Muscle of back (tissue), 3 donors: ENCODE measurements at regions not wholly inside any gene's neighbourhood (a gene's known extent, or its start where the extent isn't known, plus 50 kb on each side); places are given as distances from the start of the nearest gene placed in this dataset.

ENCODE experiments used
- DNase-seq, 3 donors: peaks; one replicate each; pipeline versions ENCODE4 v3.0.0 to v3.0.0-alpha.2; 2013

DNA sequence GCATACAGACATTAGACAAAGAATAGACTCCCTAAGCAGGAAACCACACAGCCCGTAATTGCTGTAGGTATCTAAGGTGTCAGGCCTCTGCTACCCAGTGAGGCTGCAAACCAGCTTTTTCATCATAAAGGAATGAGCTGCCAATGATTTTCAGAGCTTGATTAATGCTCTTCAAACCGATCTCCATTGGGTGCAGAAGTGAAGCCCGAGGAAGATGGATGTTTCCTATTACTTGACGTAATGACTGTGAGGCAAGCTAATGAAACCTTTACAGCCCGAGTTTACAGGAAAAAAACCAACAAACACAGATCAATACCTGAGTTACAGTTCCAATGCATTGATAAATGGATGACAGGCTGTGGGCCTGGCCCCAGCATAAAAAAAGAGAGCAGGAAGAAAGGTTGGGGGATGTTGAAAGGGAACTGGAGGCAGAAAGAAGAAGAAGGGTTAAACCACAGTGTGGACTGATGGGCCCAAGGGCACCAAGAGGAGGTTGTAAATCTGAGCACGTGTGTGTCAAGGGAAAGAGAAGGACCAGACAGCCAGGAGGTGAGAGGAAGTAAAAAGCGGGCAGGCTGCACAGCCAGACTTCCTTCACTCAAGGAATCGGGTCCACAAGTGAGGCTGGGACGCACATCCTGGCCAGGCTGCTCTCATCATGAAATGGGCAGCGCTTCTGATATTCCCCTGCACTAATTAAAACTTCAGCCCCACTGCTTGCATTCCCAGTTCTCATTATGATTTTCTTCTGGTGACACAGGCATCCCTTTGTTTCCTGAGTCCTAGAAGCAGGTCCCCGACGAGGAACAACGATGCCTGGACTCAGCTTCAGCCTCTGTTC is 70.6 kb upstream of the NTM start:
- no peak for DNase-seq

DNA sequence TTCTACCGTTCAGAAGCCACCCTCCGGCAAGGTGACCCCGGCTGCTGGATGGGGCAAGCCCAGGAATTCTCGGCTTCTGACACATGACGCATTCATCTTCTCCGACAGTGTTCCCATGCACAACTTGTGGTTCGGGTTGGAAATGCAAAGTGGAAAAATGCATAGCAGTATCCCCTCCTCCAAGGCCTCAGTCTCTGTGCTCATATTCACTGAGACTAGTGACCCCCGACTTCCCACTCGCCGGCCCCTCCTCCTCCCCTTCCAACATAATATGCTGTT is 70.0 kb upstream of the NTM start:
- DNase-seq: no peak

DNA sequence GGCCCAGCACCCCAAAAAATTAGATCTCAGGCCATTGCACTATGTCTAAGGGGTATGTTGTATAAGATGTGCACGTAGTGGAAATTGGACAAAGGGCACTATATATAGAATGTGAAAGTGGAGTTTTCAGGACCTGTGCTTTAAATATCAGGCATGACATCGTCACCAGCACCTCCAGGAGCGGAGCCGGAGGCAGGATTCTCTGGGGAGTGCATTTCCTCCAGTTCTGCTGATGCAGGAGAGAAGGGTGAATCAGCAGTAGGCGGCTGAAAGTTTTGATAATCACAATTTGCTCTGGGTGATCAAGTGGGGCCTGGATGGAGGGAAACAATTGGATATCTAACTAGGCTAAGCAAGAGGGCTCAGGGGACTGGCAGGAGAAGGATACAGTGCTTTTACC is 69.1 kb upstream of the NTM start:
- DNase-seq: no peak

DNA sequence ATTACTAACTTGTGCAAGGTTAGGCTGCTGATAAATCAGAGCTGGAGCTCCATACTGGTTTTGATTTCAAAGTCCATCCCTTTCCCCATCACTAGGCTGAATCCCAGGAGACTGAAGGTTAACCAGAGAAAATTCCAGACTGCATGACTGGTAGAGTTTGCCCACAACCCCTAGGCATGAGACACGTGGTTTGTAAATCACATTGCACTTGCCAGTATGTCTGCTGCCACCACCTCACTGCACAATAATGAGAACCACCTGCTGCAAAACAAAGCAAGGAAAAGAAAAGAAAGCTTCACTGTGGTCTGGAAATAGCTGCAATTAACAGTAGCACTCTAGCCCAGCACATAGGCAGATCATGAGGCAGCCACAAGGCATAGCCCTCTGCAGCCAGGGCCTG is 67.6 kb upstream of the NTM start:
- DNase-seq: peak in 1 of 3 donors; percentile 78

DNA sequence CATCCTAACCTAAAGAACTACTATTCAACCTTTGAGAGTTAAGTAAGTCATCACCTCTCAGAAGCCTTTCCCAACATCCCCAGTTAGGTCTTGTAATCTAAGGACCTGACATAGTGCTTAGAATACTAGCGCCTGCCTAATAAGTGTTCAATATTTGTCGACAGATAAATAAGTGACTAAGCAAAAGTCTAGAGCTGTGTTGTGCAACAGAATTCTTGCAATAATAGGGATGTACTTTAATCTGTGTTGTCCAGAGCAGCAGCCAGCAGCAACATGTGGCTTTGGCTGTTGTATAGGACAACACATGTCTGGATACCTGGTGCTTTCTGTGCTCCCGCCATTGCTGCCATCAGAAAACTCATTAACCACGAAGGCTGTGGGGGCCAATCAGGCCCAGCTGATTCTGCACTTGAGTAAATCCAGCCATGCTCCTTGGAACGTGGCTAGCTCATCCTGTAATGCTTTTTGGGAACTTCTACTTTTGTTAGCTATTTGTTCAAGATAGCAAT is 66.8 kb upstream of the NTM start:
- DNase-seq: no peak

DNA sequence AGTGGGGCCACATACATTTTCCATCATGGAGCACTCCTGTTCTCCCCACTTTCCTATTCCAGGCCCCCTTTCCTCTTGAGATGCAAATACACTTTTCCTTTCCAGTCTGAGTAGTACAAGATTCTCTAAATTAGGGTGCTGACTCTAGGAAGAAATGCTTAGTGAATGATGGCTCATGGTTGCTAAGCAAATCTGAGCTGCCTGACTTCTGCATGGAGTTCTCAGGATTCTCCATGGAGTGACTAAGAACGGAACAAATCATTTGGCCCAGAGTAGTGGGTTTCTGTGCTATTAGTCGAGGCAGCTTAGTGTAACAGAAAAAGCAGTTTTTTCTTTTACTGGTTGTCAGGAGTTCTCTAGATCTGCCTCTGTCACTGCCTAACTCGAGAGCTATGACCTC is 65.4 kb upstream of the NTM start:
- no peak for DNase-seq

DNA sequence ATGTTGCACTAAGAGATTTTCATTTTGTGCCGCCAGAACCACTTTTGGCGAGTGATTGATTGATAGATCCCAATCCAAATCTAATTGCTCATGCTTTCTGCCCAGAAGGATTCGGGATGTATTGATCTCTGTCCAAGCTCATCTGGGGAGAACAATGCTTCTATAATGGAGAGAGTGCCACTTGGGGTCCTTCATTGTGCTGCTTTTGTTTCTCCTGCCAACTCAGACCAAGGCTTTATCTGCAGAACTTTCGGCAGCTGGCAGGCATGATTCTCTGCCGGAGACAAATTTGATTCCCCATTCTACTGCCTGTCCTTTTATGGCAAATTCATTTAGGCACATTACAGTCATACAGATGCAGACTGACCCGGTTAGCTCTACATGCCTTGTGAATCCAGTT is 62.9 kb upstream of the NTM start:
- DNase-seq: no peak

DNA sequence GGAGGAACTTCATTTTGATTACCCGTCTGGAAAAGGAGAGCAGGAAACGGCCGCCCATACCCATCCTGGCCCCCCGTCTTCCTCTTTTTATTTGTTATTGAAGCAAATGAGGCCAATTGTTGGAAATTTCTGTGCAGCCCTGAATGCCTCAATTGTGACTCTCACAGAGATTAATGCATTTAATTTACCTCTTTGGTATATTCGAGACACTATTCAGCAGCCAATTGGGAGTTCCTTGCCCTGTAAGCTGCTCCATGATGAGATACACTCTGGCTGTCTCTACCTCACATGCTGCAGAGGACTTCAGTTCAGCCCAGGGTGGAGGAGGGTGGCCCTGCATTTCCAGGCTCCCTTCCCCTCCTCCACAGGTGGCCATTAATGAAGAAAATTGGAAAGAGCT is 60.6 kb upstream of the NTM start:
- no peak for DNase-seq

DNA sequence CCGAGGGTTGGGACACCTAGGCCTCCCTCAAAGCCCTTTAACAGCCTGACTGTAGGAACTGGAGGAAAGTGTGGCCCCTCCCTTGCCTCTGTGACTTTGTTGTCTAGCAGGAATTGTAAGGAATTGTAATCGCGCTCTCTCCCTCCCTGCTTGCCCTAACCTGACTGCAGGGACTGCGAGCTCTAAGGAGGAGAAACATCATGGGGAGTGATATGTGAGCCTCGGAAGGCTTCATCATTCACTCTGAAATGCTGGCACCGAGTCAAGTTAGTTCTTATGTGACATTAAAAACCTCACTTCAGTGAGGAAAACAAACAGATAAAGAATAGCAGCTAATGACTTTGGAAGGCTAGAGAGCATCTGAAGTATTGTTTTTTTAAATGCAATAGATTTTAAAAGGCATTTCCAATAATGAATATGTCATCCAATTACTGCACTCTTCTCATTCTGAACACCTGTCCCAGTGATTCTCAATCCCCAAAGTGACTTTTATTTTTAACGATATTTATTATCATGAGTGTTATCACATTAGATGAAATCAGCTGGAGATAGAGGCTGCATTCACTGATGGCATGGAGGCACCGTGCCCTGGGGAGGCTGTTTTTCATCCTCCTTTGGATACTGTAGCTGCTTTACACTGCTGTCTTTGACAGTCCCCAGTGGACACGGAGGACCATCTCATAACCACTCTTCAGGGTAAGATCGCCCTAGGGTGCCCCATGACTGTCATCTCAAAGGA is 58.5 kb upstream of the NTM start:
- no peak for DNase-seq
